ENCODE measurements at regions not wholly inside any gene's neighbourhood (a gene's known extent, or its start where the extent isn't known, plus 50 kb on each side); places are given as distances from the start of the nearest gene placed in this dataset.

DNA sequence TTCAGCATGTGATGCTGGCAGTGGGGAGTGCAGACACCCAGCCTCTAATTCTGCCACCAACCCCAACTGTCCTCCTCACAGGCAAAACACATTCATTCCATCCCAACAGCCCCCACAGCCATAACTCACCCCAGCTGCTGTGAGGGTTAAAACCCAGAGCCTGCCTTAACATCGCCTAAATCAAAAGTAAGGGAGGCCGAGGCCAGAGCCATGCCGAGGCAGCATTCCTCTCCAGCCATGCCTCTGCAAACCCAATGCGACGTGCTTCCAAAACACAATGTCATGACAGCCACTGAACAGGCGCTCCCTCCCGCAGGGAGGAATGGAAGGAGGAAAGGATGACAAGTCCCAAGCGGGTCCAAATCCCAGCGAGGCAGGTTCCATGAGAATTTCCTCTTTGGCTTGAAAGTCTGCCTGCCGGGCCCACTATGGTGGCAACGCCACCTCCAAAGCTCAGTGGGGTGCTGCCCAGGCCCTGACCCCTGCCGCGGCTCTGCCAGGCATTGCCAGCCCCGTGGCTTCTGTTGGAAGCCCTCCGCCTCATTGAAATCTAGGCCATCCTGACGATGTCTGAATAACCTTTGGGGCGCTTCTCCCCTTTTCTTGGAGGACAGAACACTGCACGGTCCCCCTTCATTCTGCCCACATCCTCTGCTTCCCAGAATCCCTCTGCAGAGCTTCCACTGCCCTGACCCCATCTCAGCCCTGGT is 472.3 kb downstream of the BRD1 start:
- no peak for DNase-seq
- Histone ChIP-seq H3K27me3 (ENCODE audit: control insufficient read depth, insufficient read depth, low read length) (no peaks in the 10 kb centered on the region), H3K4me3 (ENCODE audit: insufficient read depth, low read depth, low read length) (no peak overlapping the region), H3K36me3 (replicated peaks; ENCODE audit: control insufficient read depth, insufficient read depth, low read length) (no peaks in the 10 kb centered on the region)

- H3K36me3 ChIP-seq (replicated peaks; ENCODE audit: control insufficient read depth, insufficient read depth, low read length), result no peaks in the 10 kb centered on the region
- H3K27me3 ChIP-seq (ENCODE audit: control insufficient read depth, insufficient read depth, low read length), result no peaks in the 10 kb centered on the region
- no peak for DNase-seq
- H3K4me3 ChIP-seq (ENCODE audit: insufficient read depth, low read depth, low read length), result no peak overlapping the region
Measured at GRCh38 chr22:49354516-49355210, 473.0 kb downstream of the BRD1 start.

GRCh38 chr22:49353235-49353634 is 474.4 kb downstream of the BRD1 start:
- no peak for DNase-seq
- Histone ChIP-seq H3K36me3 (replicated peaks; ENCODE audit: control insufficient read depth, insufficient read depth, low read length) (no peaks in the 10 kb centered on the region), H3K4me3 (ENCODE audit: insufficient read depth, low read depth, low read length) (no peak overlapping the region), H3K27me3 (ENCODE audit: control insufficient read depth, insufficient read depth, low read length) (no peaks in the 10 kb centered on the region)

GRCh38 chr22:49352361-49353169 is 475.1 kb downstream of the BRD1 start:
- DNase-seq, result no peak
- Histone ChIP-seq H3K36me3 (replicated peaks; ENCODE audit: control insufficient read depth, insufficient read depth, low read length) (no peaks in the 10 kb centered on the region), H3K27me3 (ENCODE audit: control insufficient read depth, insufficient read depth, low read length) (no peaks in the 10 kb centered on the region), H3K4me3 (ENCODE audit: insufficient read depth, low read depth, low read length) (no peak overlapping the region)

GRCh38 chr22:49351761-49352227 is 475.9 kb downstream of the BRD1 start:
- no peaks in the 10 kb centered on the region for H3K27me3 ChIP-seq (ENCODE audit: control insufficient read depth, insufficient read depth, low read length)
- H3K4me3 ChIP-seq (ENCODE audit: insufficient read depth, low read depth, low read length), result no peak overlapping the region
- H3K36me3 ChIP-seq (replicated peaks; ENCODE audit: control insufficient read depth, insufficient read depth, low read length), result no peaks in the 10 kb centered on the region
- DNase-seq, result no peak

DNA sequence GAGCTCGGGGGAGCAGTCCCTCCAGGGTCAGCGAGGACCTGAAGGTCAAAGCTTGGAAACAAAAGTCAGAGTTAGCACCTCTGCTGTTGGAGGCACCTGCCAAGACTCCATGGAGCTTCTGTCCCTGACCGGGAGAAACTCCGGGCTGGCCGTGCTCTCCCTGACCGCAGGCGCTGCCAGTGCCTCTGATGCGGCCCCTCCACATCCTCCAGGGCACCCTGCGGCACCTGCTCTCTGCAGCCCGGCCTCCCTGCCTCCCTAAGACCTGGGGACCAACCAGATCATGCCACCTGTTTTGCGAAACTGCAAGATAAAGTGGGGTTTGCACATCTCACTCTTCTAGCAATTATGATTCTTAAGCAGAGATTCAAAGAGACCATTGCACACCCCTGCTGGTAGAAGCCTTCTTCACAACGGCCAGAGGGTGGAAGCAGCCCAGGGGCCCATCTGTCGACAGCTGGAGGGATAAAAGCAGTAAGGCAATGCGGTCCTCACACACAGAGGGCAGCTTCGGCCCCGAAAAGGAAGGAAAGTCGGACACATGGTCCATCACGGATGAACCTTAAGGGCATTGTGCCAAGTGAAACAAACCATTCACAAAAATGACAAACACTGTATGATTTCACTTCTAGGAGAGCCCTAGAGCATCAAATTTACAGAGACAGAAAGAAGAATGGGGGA is 477.1 kb downstream of the BRD1 start:
- no peaks in the 10 kb centered on the region for H3K27me3 ChIP-seq (ENCODE audit: control insufficient read depth, insufficient read depth, low read length)
- H3K36me3 ChIP-seq (replicated peaks; ENCODE audit: control insufficient read depth, insufficient read depth, low read length), result no peaks in the 10 kb centered on the region
- H3K4me3 ChIP-seq (ENCODE audit: insufficient read depth, low read depth, low read length), result no peak overlapping the region
- DNase-seq, result no peak

DNA sequence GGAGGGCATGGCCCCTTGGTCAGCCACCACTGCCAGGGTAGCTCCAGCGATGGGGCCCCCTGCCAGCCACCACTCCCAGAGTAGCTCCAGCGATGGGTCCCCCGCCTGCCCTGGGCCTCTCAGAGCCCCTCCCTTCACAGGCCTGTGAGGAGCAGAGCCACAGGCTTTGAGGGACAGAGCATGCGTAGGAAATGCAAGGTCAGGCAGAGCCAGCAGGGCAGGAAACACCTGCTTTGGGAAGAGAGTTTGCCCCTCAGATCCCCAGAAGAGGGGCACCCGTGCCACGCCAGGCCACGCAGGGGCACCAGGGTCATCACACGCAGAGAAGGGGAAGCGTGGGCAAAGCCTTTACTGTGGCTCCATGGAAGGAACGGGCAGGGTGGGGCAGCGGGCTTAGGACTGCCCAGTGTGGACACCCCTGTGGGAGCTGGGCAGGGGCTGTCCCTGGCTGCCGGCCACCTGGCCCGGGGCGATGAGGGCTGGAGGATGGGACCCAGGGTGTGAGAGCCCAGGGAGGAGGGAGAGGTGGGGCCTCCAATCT is 477.8 kb downstream of the BRD1 start:
- H3K36me3 ChIP-seq (replicated peaks; ENCODE audit: control insufficient read depth, insufficient read depth, low read length), result no peaks in the 10 kb centered on the region
- H3K27me3 ChIP-seq (ENCODE audit: control insufficient read depth, insufficient read depth, low read length), result no peaks in the 10 kb centered on the region
- DNase-seq, result no peak
- H3K4me3 ChIP-seq (ENCODE audit: insufficient read depth, low read depth, low read length), result no peak overlapping the region

GRCh38 chr22:49349181-49349835 is 478.4 kb downstream of the BRD1 start:
- no peak for DNase-seq
- no peaks in the 10 kb centered on the region for H3K36me3 ChIP-seq (replicated peaks; ENCODE audit: control insufficient read depth, insufficient read depth, low read length)
- no peaks in the 10 kb centered on the region for H3K27me3 ChIP-seq (ENCODE audit: control insufficient read depth, insufficient read depth, low read length)
- H3K4me3 ChIP-seq (ENCODE audit: insufficient read depth, low read depth, low read length), result no peak overlapping the region

- Histone ChIP-seq H3K36me3 (replicated peaks; ENCODE audit: control insufficient read depth, insufficient read depth, low read length) (no peaks in the 10 kb centered on the region), H3K27me3 (ENCODE audit: control insufficient read depth, insufficient read depth, low read length) (no peaks in the 10 kb centered on the region), H3K4me3 (ENCODE audit: insufficient read depth, low read depth, low read length) (no peak overlapping the region)
- DNase-seq, result no peak
Measured at GRCh38 chr22:49348631-49349030, 479.0 kb downstream of the BRD1 start.

DNA sequence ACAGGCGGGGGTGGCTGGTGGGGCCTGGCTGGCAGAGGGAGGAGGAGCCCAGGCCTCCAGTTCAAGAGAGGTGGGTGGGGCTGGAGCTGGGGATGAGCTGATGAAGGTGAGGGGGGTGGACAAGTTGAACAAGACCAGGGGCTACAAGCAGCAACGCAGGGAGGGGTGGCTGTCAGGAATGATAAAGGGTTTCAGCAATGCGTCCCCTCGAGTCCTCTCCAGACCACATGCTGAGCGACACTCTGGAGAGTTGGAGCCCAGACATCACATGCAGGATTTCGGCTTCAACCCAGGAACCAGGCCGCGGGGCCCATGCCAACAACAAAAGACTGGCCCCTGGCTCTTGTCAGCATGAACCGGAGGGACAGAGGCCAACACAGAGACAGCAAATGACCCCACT is 480.3 kb downstream of the BRD1 start:
- no peak overlapping the region for H3K4me3 ChIP-seq (ENCODE audit: insufficient read depth, low read depth, low read length)
- no peaks in the 10 kb centered on the region for H3K36me3 ChIP-seq (replicated peaks; ENCODE audit: control insufficient read depth, insufficient read depth, low read length)
- no peak for DNase-seq
- H3K27me3 ChIP-seq (ENCODE audit: control insufficient read depth, insufficient read depth, low read length), result no peaks in the 10 kb centered on the region

DNA sequence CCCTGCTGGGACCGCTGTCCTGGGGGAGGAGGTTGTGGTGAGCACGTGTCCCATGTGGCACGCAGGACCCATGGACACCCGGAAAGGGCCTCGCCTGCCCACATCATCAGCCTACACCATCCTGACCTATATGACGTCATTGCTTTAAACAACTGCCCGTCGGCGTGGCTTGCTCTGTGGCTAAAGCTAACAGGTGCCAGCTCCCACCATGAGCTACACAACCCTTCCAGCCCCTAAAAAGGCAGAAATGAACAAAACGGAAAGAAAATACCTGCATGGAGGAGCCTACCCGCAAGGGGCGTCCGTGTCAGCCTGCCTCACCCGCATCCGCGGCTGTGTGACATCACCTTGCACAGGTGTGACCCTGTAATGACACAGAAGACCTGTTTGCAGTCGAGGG is 481.8 kb downstream of the BRD1 start:
- H3K36me3 ChIP-seq (replicated peaks; ENCODE audit: control insufficient read depth, insufficient read depth, low read length), result no peaks in the 10 kb centered on the region
- DNase-seq, result no peak
- no peaks in the 10 kb centered on the region for H3K27me3 ChIP-seq (ENCODE audit: control insufficient read depth, insufficient read depth, low read length)
- no peak overlapping the region for H3K4me3 ChIP-seq (ENCODE audit: insufficient read depth, low read depth, low read length)

DNA sequence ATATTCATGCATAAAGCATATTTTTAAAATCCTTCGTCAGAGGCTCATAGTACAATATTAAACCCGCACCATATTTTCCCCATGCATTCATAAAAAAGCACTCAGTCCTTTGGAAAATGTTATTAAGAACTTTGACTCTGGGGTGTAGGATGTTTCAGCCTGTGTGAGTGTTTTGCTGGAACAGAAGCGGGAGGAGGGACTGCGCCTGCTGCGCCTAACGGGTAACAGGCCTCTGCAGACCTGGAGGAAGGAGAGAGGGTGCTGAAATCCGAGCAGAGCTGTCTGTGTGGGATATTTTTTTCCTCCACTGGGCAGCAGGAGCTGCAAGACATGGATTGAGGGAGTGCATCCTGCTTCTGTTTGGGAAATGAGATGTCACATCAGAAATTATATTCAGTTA is 483.0 kb downstream of the BRD1 start:
- Histone ChIP-seq H3K4me3 (ENCODE audit: insufficient read depth, low read depth, low read length) (no peak overlapping the region), H3K27me3 (ENCODE audit: control insufficient read depth, insufficient read depth, low read length) (no peaks in the 10 kb centered on the region), H3K36me3 (replicated peaks; ENCODE audit: control insufficient read depth, insufficient read depth, low read length) (no peaks in the 10 kb centered on the region)
- no peak for DNase-seq

GRCh38 chr22:49344161-49344560 is 483.5 kb downstream of the BRD1 start:
- DNase-seq, result no peak
- Histone ChIP-seq H3K36me3 (replicated peaks; ENCODE audit: control insufficient read depth, insufficient read depth, low read length) (no peaks in the 10 kb centered on the region), H3K4me3 (ENCODE audit: insufficient read depth, low read depth, low read length) (no peak overlapping the region), H3K27me3 (ENCODE audit: control insufficient read depth, insufficient read depth, low read length) (no peaks in the 10 kb centered on the region)

- no peak overlapping the region for H3K4me3 ChIP-seq (ENCODE audit: insufficient read depth, low read depth, low read length)
- no peaks in the 10 kb centered on the region for H3K36me3 ChIP-seq (replicated peaks; ENCODE audit: control insufficient read depth, insufficient read depth, low read length)
- no peak for DNase-seq
- H3K27me3 ChIP-seq (ENCODE audit: control insufficient read depth, insufficient read depth, low read length), result no peaks in the 10 kb centered on the region
Measured at GRCh38 chr22:49340406-49340805, 487.3 kb downstream of the BRD1 start.

Data from H7 (cell line).